Endodermal cell (in vitro differentiated cells): ENCODE measurements at regions not wholly inside any gene's neighbourhood (a gene's known extent, or its start where the extent isn't known, plus 50 kb on each side); places are given as distances from the start of the nearest gene placed in this dataset.

Experiments used
- DNase-seq: peaks from one replicate; pipeline ENCODE4 v3.0.0-alpha.2; 2017
- H3K27ac ChIP-seq: 2 replicates; pipeline ENCODE4 v1.5.1; 2013; ENCODE audit warnings: mild to moderate bottlenecking, low read depth, low read length, moderate library complexity
- H3K27me3 ChIP-seq: 2 replicates; pipeline ENCODE4 v1.6.1; 2013; ENCODE audit warnings: mild to moderate bottlenecking, low read length, moderate library complexity; ENCODE audit not compliant: insufficient read depth, control insufficient read depth, poor library complexity, severe bottlenecking
- H3K36me3 ChIP-seq: 2 replicates; pipeline ENCODE4 v1.7.0; 2013; ENCODE audit warnings: mild to moderate bottlenecking, low read length, moderate library complexity; ENCODE audit not compliant: control insufficient read depth, insufficient read depth
- H3K4me1 ChIP-seq: one replicate; pipeline ENCODE4 v1.7.0; 2013; ENCODE audit warnings: low read length; ENCODE audit not compliant: control insufficient read depth, insufficient read depth
- H3K4me3 ChIP-seq: 2 replicates; pipeline ENCODE4 v1.5.1; 2013; ENCODE audit warnings: mild to moderate bottlenecking, low read length, moderate library complexity
- H3K9ac ChIP-seq: 2 replicates; pipeline ENCODE4 v1.6.1; 2013; ENCODE audit warnings: mild to moderate bottlenecking, low read length, moderate library complexity; ENCODE audit not compliant: poor library complexity, severe bottlenecking; ENCODE audit errors: extremely low read depth
- H3K9me3 ChIP-seq: 2 replicates; pipeline ENCODE4 v1.6.1; 2013; ENCODE audit warnings: mild to moderate bottlenecking, low read length, moderate library complexity; ENCODE audit not compliant: control insufficient read depth
- H3K27ac Mint-ChIP-seq: 2 replicates; pipeline ENCODE4 v1.8.0; 2020; ENCODE audit warnings: mixed read lengths
- H3K27me3 Mint-ChIP-seq: 2 replicates; pipeline ENCODE4 v1.8.0; 2021; ENCODE audit warnings: mild to moderate bottlenecking, mixed read lengths; ENCODE audit not compliant: insufficient read depth
- H3K36me3 Mint-ChIP-seq: 2 replicates; pipeline ENCODE4 v1.8.0; 2020; ENCODE audit warnings: low read depth, mixed read lengths
- H3K4me1 Mint-ChIP-seq: 2 replicates; pipeline ENCODE4 v1.8.0; 2020; ENCODE audit warnings: mixed read lengths
- H3K4me3 Mint-ChIP-seq: 2 replicates; pipeline ENCODE4 v1.8.0; 2020; ENCODE audit warnings: mild to moderate bottlenecking, moderate library complexity, mixed read lengths
- H3K9me3 Mint-ChIP-seq: 2 replicates; pipeline ENCODE4 v1.8.0; 2020; ENCODE audit warnings: mild to moderate bottlenecking, mixed read lengths
- WGBS, 2 experiments: methylation state at CpG; one replicate each; pipeline versions ENCODE4 v1.1.5 to v1.1.7; 2013; ENCODE audit warnings: missing lambda C conversion rate in 2 of 2, mixed read lengths in 1 of 2; ENCODE audit not compliant: insufficient coverage in 1 of 2, insufficient read length in 1 of 2; 5-methylcytosine and 5-hydroxymethylcytosine counted together
- TF ChIP-seq, protein P1 (sequence below): fragments of 200-600 bp; sonication (generic); conservative IDR thresholded peaks from 2 replicates; pipeline ENCODE4 v1.5.0; 2021; ENCODE audit warnings: antibody characterized with exemption, mild to moderate bottlenecking

DNA sequence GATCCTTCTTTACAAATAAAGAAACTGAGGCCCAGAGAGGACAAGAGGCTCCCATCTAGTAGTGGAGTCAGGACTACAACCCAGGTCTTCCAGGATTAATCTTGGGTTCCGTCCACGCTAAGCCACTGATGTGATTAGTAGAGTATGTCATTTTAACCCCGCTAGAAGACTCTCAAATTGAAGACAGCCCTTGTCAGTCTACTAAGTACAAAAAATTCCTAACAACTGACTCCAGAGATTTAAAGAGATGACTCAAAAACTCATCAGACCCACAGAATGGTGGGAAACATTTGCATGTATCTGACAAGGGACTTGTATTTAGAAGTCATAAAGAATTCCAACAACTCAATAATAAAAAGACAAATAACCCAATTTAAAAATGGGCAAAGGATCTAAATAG, 145.3 kb downstream of the CNTN3 start:
- no peak overlapping the region for H3K4me3 Mint-ChIP-seq
- H3K36me3 Mint-ChIP-seq = no peaks in the 10 kb centered on the region
- 98% methylated on average over 3 of the region's 3 CpGs; no CpG with 5 or more reads in 1 of the 2 experiments for WGBS, 2 experiments

DNA sequence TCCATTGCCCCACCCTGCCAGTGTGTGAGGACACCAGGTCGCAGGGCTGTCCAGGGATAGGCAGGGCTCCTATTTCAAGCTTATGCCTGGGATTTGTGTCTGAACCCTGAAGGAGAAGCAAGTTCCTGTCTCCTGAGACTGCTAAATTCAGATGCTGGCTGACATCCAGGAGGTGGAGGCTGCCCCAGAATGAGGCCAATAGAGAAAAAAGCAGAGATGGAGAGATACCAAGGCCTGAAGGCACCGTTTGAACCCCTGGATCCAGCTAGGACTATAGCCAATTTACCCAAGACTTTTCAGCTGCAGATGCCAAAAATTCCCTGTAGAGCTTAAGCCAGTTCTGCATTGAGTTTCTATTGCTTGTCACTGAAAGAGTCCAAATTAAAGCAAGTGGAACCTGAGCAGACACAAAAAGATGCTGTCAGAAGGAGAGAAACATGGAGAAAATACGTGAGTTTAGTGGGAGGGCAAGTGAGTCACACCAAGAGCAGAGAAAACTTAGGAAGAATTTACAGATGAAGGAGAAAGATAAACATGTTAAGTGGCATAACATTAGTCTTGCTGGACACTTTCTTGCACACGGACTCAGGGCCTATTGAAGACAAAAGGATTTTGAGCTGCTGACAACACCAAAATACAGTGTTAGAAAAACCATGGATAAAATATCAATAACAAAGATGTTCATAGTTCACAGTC, 148.6 kb downstream of the CNTN3 start:
- Histone ChIP-seq H3K27ac (no peak overlapping the region), H3K4me3 (no peak overlapping the region), H3K9me3 (no peaks in the 10 kb centered on the region), H3K27me3 (no peaks in the 10 kb centered on the region), H3K9ac (no peak overlapping the region), H3K36me3 (no peaks in the 10 kb centered on the region), H3K4me1 (no peaks in the 10 kb centered on the region)
- WGBS, 2 experiments = 86 to 88% methylated on average over 3 to 4 of the region's 4 CpGs
- Mint-ChIP-seq H3K27me3 (no peaks in the 10 kb centered on the region), H3K9me3 (no peaks in the 10 kb centered on the region), H3K4me1 (peaks cover 7% of the 10 kb centered on the region), H3K27ac (no peak overlapping the region), H3K36me3 (no peaks in the 10 kb centered on the region), H3K4me3 (no peak overlapping the region)
- no peak for DNase-seq
- TF ChIP-seq, protein P1, sequence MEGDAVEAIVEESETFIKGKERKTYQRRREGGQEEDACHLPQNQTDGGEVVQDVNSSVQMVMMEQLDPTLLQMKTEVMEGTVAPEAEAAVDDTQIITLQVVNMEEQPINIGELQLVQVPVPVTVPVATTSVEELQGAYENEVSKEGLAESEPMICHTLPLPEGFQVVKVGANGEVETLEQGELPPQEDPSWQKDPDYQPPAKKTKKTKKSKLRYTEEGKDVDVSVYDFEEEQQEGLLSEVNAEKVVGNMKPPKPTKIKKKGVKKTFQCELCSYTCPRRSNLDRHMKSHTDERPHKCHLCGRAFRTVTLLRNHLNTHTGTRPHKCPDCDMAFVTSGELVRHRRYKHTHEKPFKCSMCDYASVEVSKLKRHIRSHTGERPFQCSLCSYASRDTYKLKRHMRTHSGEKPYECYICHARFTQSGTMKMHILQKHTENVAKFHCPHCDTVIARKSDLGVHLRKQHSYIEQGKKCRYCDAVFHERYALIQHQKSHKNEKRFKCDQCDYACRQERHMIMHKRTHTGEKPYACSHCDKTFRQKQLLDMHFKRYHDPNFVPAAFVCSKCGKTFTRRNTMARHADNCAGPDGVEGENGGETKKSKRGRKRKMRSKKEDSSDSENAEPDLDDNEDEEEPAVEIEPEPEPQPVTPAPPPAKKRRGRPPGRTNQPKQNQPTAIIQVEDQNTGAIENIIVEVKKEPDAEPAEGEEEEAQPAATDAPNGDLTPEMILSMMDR = no peak

More for the DNA sequence above, 145.3 kb downstream of the CNTN3 start:
- Histone ChIP-seq H3K27ac (no peak overlapping the region), H3K4me1 (no peaks in the 10 kb centered on the region), H3K4me3 (no peak overlapping the region), H3K9ac (no peak overlapping the region), H3K9me3 (no peaks in the 10 kb centered on the region), H3K27me3 (no peaks in the 10 kb centered on the region), H3K36me3 (no peaks in the 10 kb centered on the region)
- TF ChIP-seq, protein P1 = no peak
- no peak for DNase-seq
- Mint-ChIP-seq H3K27me3 (no peaks in the 10 kb centered on the region), H3K4me1 (no peaks in the 10 kb centered on the region), H3K9me3 (no peaks in the 10 kb centered on the region), H3K27ac (no peak overlapping the region)

DNA sequence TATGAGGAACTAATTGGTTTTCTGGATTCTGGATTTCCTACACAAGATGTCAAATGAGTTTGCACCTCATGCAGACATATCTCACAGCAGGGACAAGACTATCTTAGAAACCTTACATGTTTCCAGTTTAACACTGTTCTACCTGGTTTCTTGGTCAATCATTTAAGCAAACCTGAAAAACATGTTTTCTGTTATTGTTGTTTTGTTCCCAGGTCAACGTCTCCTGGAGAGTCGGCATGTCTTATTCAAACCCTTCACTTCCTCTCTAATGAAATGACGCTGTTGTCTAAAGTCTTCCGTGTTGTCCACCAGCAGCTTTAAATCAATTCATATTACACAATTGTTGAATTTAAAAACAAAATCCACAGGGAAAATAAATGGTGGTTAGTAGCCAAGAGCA, 150.9 kb downstream of the CNTN3 start:
- Histone ChIP-seq H3K9ac (no peak overlapping the region), H3K27me3 (no peaks in the 10 kb centered on the region), H3K27ac (no peak overlapping the region), H3K4me3 (no peak overlapping the region), H3K4me1 (no peaks in the 10 kb centered on the region), H3K36me3 (no peaks in the 10 kb centered on the region), H3K9me3 (no peaks in the 10 kb centered on the region)
- TF ChIP-seq, protein P1 = no peak
- Mint-ChIP-seq H3K4me3 (no peak overlapping the region), H3K27ac (no peak overlapping the region), H3K9me3 (no peaks in the 10 kb centered on the region), H3K4me1 (peaks cover 7% of the 10 kb centered on the region), H3K36me3 (no peaks in the 10 kb centered on the region), H3K27me3 (no peaks in the 10 kb centered on the region)
- no peak for DNase-seq
- WGBS, 2 experiments = 92 to 100% methylated on average over 2 to 4 of the region's 4 CpGs
